ENCODE measurements at regions not wholly inside any gene's neighbourhood (a gene's known extent, or its start where the extent isn't known, plus 50 kb on each side); places are given as distances from the start of the nearest gene placed in this dataset.

DNA sequence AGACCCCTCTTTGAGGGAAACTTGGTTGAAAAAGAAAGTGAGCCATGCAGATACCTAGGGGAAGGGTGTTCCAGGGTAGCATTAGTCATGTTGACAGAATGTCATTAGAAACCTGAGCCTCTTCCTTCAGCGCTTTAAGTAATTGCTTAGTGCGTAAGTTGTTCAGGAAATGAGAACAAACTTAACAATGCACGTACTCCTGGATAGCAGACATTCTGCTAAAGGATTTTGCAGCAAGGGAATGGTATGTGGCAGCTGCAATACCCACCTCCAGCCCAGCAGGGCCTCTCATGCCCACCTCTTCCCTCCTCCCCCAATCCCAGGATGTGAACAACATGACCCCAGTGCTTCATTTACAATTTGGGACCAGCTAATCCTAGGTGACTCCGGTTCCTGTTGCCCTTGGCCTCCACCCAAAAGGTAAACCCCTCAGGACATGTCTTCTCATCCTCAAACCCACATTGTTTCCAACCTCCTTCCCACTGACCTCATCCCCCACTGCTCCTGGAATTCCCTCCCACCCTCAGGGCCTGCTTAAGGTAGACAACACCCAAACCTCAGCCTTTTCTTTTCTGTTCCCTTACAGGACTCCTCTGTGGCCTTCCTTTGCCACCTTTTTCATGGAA is 98.0 kb upstream of the BCAR3 start:
- no peak for DNase-seq (ENCODE audit: low read depth)
- TF ChIP-seq, protein P1, sequence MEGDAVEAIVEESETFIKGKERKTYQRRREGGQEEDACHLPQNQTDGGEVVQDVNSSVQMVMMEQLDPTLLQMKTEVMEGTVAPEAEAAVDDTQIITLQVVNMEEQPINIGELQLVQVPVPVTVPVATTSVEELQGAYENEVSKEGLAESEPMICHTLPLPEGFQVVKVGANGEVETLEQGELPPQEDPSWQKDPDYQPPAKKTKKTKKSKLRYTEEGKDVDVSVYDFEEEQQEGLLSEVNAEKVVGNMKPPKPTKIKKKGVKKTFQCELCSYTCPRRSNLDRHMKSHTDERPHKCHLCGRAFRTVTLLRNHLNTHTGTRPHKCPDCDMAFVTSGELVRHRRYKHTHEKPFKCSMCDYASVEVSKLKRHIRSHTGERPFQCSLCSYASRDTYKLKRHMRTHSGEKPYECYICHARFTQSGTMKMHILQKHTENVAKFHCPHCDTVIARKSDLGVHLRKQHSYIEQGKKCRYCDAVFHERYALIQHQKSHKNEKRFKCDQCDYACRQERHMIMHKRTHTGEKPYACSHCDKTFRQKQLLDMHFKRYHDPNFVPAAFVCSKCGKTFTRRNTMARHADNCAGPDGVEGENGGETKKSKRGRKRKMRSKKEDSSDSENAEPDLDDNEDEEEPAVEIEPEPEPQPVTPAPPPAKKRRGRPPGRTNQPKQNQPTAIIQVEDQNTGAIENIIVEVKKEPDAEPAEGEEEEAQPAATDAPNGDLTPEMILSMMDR (IDR thresholded peaks at IDR 0.05; ENCODE audit: low read depth, low read length) = no peak
- TF ChIP-seq MYC (IDR thresholded peaks at IDR 0.05; ENCODE audit: low read depth, low read length) (no peak), POLR2A (IDR thresholded peaks at IDR 0.05; ENCODE audit: extremely low read depth, insufficient read length) (no peak)
- TF ChIP-seq, protein P2, sequence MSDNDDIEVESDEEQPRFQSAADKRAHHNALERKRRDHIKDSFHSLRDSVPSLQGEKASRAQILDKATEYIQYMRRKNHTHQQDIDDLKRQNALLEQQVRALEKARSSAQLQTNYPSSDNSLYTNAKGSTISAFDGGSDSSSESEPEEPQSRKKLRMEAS (IDR thresholded peaks at IDR 0.05; ENCODE audit: low read depth, low read length) = no peak

DNA sequence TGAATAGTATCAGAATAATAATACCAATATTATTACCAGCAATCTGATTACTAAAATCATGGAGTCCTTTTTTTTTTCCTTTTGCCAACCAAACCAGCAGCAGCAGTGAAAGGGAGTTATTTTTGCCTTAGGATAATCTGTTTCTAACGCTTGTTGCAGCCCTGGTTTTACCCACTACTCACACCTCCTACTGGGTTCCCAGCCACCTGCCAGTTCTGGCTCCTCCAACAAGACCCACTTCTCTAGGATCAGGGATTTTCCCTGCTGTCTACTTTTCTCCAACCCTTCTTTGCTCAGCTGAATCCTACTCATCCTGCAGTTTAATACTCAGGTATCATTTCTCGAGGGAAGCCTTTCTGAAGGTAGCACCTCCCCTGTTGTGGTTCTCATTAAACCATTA is 96.8 kb upstream of the BCAR3 start:
- TF ChIP-seq, protein P1 (IDR thresholded peaks at IDR 0.05; ENCODE audit: low read depth, low read length) = no peak
- TF ChIP-seq MYC (IDR thresholded peaks at IDR 0.05; ENCODE audit: low read depth, low read length) (no peak), POLR2A (IDR thresholded peaks at IDR 0.05; ENCODE audit: extremely low read depth, insufficient read length) (no peak)
- TF ChIP-seq, protein P2 (IDR thresholded peaks at IDR 0.05; ENCODE audit: low read depth, low read length) = no peak
- DNase-seq (ENCODE audit: low read depth) = no peak
- H3K4me3 ChIP-seq (ENCODE audit: low read depth, low read length) = no peak overlapping the region

More for the DNA sequence above, 98.0 kb upstream of the BCAR3 start:
- H3K4me3 ChIP-seq (ENCODE audit: low read depth, low read length) = no peak overlapping the region

DNA sequence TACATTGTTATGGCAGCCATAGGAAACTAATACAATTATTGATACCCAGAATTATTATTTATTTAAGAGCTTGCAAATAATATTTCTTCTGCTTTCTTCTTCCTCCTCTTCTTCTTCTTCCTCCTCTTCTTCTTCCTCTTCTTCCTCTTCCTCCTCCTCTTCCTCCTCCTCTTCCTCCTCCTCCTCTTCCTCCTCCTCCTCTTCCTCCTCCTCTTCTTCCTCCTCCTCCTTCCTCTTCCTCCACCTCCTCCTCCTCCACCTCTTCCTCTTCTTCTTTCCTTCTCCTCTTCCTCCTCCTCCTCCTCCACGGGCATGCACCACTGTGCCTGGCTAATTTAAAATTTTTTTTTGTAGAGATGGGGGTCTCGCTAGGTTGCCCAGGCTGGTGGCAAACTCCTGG is 95.6 kb upstream of the BCAR3 start:
- H3K4me3 ChIP-seq (ENCODE audit: low read depth, low read length) = no peak overlapping the region
- DNase-seq (ENCODE audit: low read depth) = no peak
- no peak for TF ChIP-seq MYC (IDR thresholded peaks at IDR 0.05; ENCODE audit: low read depth, low read length)
- TF ChIP-seq, protein P1 (IDR thresholded peaks at IDR 0.05; ENCODE audit: low read depth, low read length) = no peak
- no peak for TF ChIP-seq POLR2A (IDR thresholded peaks at IDR 0.05; ENCODE audit: extremely low read depth, insufficient read length)
- TF ChIP-seq, protein P2 (IDR thresholded peaks at IDR 0.05; ENCODE audit: low read depth, low read length) = no peak

DNA sequence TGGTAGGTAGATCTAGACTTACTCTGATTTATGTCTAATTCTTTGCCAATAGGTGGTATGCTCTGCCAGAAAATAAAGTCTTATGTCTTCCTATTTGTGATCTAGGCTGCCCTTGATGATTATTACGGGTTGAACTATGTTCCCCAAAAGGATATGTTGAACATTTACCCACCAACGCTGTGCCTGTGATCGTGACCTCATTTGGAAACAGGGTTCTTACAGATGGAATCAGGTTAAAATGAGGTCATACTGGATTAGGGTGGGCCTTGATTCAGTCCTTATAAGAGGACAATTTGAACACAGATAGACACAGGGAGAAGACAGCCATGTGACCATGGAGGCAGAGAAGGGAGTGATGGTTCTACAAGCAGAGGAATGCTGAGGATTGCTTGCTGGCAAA is 95.1 kb upstream of the BCAR3 start:
- TF ChIP-seq, protein P1 (IDR thresholded peaks at IDR 0.05; ENCODE audit: low read depth, low read length) = no peak
- TF ChIP-seq, protein P2 (IDR thresholded peaks at IDR 0.05; ENCODE audit: low read depth, low read length) = no peak
- no peak for TF ChIP-seq POLR2A (IDR thresholded peaks at IDR 0.05; ENCODE audit: extremely low read depth, insufficient read length)
- no peak for TF ChIP-seq MYC (IDR thresholded peaks at IDR 0.05; ENCODE audit: low read depth, low read length)
- no peak for DNase-seq (ENCODE audit: low read depth)

DNA sequence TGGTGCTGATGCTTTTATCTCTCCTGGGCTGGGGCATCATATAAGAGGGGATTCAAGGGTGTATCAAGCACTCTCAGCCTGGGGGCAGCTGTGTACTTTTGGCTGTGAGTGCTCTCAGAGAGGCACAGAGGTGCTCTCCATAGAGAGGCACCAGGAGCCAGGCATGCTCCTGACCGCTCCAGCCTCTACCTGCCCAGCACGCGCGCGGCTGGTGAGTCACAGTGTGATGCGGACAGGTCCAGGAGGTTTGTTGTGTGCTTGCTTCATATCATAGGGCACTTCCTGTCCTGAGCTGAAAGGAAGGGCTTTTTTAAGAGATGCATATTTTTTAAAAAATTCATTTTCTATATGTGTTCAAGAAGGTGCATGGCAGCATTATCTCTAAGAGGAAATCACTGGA is 93.6 kb upstream of the BCAR3 start:
- no peak overlapping the region for H3K4me3 ChIP-seq (ENCODE audit: low read depth, low read length)
- DNase-seq (ENCODE audit: low read depth) = no peak
- no peak for TF ChIP-seq MYC (IDR thresholded peaks at IDR 0.05; ENCODE audit: low read depth, low read length)

More for the DNA sequence above, 95.1 kb upstream of the BCAR3 start:
- H3K4me3 ChIP-seq (ENCODE audit: low read depth, low read length) = no peak overlapping the region

DNA sequence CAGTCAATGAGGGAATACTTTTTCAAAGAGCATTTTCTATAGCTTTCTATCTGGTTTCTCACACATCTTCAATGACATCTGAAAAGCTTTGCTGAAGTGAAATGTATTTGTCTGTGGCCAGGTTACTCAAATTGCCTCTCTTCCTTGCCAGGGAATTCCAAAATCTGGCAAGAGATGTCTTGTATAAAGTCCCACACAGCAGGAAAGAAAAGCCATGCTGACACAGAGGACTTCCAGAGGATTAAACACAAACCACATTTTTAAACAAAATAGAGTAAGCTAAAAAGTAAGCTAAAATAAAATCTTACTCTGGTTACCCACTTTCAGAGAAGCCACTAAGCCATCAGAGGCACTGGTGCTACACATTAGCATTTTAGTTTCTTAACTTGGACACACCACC is 93.1 kb upstream of the BCAR3 start:
- no peak overlapping the region for H3K4me3 ChIP-seq (ENCODE audit: low read depth, low read length)
- no peak for DNase-seq (ENCODE audit: low read depth)
- TF ChIP-seq, protein P2 (IDR thresholded peaks at IDR 0.05; ENCODE audit: low read depth, low read length) = no peak
- TF ChIP-seq MYC (IDR thresholded peaks at IDR 0.05; ENCODE audit: low read depth, low read length) (no peak), POLR2A (IDR thresholded peaks at IDR 0.05; ENCODE audit: extremely low read depth, insufficient read length) (no peak)
- TF ChIP-seq, protein P1 (IDR thresholded peaks at IDR 0.05; ENCODE audit: low read depth, low read length) = no peak
